Glutamatergic neuron (in vitro differentiated cells): ENCODE measurements at regions not wholly inside any gene's neighbourhood (a gene's known extent, or its start where the extent isn't known, plus 50 kb on each side); places are given as distances from the start of the nearest gene placed in this dataset.

ENCODE experiments used
- DNase-seq: peaks from one replicate; pipeline ENCODE4 v3.0.0; 2022
- H3K27ac Mint-ChIP-seq: one replicate; pipeline ENCODE4 v1.8.0; 2020; ENCODE audit warnings: mild to moderate bottlenecking, mixed read lengths, inconsistent platforms; ENCODE audit not compliant: unreplicated experiment
- H3K27me3 Mint-ChIP-seq: one replicate; pipeline ENCODE4 v1.8.0; 2020; ENCODE audit warnings: mild to moderate bottlenecking, moderate library complexity, mixed read lengths, inconsistent platforms; ENCODE audit not compliant: unreplicated experiment
- H3K36me3 Mint-ChIP-seq: one replicate; pipeline ENCODE4 v1.8.0; 2020; ENCODE audit warnings: mild to moderate bottlenecking, mixed read lengths, inconsistent platforms; ENCODE audit not compliant: unreplicated experiment
- H3K4me1 Mint-ChIP-seq: one replicate; pipeline ENCODE4 v1.8.0; 2020; ENCODE audit warnings: mild to moderate bottlenecking, low read depth, mixed read lengths, inconsistent platforms; ENCODE audit not compliant: unreplicated experiment
- H3K4me3 Mint-ChIP-seq: one replicate; pipeline ENCODE4 v1.8.0; 2020; ENCODE audit warnings: mild to moderate bottlenecking, mixed read lengths, inconsistent platforms; ENCODE audit not compliant: unreplicated experiment
- H3K9me3 Mint-ChIP-seq: one replicate; pipeline ENCODE4 v1.8.0; 2020; ENCODE audit warnings: mild to moderate bottlenecking, moderate library complexity, mixed read lengths, inconsistent platforms; ENCODE audit not compliant: unreplicated experiment
- TF ChIP-seq, protein P1 (sequence below): fragments of 200-600 bp; sonication (generic); IDR thresholded peaks from one replicate; pipeline ENCODE4 v1.5.0; 2021; ENCODE audit not compliant: partially characterized antibody, unreplicated experiment

DNA sequence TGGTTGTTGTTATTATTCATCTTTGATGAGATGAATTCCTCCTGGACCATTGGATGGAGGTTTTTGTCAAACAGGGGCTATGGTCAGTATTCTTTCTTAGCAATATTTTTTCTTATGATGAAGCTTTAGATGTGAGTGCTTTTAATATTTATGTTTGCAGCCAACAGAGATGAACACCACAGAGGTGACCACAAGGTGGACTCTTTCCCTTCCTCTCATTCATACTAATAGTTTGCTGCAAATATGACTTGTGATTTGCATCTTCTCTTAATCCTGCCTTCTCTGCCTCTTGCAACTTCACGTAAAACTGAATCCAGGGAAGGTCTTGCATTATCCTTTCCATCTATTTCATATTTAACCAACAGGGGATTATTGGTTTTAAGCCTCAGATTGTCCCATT, 473.1 kb upstream of the UBE2E2 start:
- no peak for DNase-seq
- Mint-ChIP-seq H3K4me3 (no peak overlapping the region), H3K9me3 (no peaks in the 10 kb centered on the region), H3K27ac (no peak overlapping the region), H3K4me1 (no peaks in the 10 kb centered on the region), H3K27me3 (no peaks in the 10 kb centered on the region), H3K36me3 (no peaks in the 10 kb centered on the region)
- TF ChIP-seq, protein P1, sequence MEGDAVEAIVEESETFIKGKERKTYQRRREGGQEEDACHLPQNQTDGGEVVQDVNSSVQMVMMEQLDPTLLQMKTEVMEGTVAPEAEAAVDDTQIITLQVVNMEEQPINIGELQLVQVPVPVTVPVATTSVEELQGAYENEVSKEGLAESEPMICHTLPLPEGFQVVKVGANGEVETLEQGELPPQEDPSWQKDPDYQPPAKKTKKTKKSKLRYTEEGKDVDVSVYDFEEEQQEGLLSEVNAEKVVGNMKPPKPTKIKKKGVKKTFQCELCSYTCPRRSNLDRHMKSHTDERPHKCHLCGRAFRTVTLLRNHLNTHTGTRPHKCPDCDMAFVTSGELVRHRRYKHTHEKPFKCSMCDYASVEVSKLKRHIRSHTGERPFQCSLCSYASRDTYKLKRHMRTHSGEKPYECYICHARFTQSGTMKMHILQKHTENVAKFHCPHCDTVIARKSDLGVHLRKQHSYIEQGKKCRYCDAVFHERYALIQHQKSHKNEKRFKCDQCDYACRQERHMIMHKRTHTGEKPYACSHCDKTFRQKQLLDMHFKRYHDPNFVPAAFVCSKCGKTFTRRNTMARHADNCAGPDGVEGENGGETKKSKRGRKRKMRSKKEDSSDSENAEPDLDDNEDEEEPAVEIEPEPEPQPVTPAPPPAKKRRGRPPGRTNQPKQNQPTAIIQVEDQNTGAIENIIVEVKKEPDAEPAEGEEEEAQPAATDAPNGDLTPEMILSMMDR = peak; percentile 25

DNA sequence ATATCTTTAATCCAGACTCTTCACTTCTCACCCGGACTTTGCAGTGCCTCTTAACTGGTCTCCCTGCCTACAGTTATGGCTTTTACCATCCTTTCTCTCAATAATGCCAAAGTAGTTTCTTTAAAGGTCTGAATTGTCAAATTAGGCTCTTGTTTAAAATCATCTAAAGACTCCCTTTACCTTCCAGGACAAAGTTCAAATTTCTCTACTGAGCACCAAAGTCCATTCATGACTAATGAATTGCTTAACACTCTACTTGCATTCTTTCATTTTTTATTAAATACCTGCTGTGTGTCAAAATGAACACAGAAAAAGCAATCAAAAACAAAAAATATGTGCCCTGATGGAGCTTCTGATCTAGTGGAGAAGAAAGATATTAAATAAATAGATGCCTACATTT, 472.4 kb upstream of the UBE2E2 start:
- Mint-ChIP-seq H3K4me3 (no peak overlapping the region), H3K27me3 (no peaks in the 10 kb centered on the region), H3K27ac (no peak overlapping the region), H3K4me1 (no peaks in the 10 kb centered on the region), H3K9me3 (no peaks in the 10 kb centered on the region), H3K36me3 (no peaks in the 10 kb centered on the region)
- TF ChIP-seq, protein P1 = no peak
- no peak for DNase-seq

DNA sequence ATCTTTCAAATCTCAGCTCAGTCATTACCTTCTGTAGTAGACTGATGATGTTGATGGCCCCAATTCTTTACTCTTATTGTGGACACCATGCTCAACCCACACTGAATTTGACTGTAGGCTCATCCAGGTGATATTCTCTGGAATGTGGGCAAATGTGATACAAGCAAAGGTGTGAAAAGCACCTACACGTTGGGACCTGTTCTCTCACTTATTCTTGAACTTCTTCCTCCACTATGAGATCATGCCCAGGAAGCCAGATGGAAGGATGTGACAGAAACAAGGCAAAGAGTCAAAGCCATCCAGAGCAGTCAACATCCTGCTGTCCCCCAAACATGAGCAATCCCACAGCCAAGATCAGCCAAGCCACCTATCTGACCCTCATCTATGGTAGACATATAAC, 471.2 kb upstream of the UBE2E2 start:
- H3K9me3 Mint-ChIP-seq = no peaks in the 10 kb centered on the region
- no peaks in the 10 kb centered on the region for H3K27me3 Mint-ChIP-seq
- no peak overlapping the region for H3K27ac Mint-ChIP-seq
- H3K4me1 Mint-ChIP-seq = no peaks in the 10 kb centered on the region
- TF ChIP-seq, protein P1 = no peak
- H3K4me3 Mint-ChIP-seq = no peak overlapping the region
- H3K36me3 Mint-ChIP-seq = no peaks in the 10 kb centered on the region
- DNase-seq = no peak

DNA sequence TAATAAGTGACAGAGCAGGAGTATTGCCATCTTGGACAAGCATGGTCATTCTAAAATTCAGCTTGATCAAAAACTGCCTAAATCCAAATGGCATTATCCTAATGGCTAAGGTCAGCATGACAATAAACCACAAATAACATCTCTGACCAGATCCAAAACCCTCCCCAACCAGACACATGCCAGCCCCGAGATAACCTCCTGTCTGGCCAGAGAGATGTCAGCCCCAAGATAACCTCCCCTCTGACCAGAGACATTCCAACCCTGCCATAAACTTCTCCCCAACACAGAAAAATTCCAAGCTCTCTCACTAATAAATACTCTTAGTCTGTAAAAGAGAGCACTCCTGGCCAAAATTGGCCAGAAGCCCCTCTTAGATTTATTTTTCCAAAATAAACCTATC, 470.5 kb upstream of the UBE2E2 start:
- Mint-ChIP-seq H3K4me1 (no peaks in the 10 kb centered on the region), H3K4me3 (no peak overlapping the region), H3K36me3 (no peaks in the 10 kb centered on the region), H3K9me3 (no peaks in the 10 kb centered on the region), H3K27me3 (no peaks in the 10 kb centered on the region), H3K27ac (no peak overlapping the region)
- no peak for DNase-seq
- TF ChIP-seq, protein P1 = no peak

DNA sequence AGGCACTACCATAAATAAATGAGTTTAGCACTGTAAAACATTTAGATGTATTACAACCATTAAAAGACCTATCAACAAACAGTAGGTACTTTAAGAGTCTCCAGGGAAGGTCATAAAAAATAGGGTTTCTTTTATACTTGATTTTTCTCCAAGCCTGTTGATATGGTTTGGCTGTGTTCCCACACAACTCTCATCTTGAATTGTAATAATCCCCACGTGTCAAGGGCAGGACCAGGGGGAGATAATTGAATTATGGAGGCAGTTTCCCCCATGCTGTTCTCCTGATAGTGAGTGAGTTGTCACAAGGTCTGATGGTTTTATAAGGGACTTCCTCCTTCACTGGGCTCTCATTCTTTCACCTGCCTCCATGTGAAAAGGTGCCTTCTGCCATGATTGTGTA, 468.9 kb upstream of the UBE2E2 start:
- Mint-ChIP-seq H3K36me3 (no peaks in the 10 kb centered on the region), H3K27ac (no peak overlapping the region), H3K4me1 (no peaks in the 10 kb centered on the region), H3K4me3 (no peak overlapping the region), H3K9me3 (no peaks in the 10 kb centered on the region), H3K27me3 (no peaks in the 10 kb centered on the region)
- no peak for DNase-seq
- TF ChIP-seq, protein P1 = no peak
